SK-N-SH (cell line): ENCODE measurements at regions not wholly inside any gene's neighbourhood (a gene's known extent, or its start where the extent isn't known, plus 50 kb on each side); places are given as distances from the start of the nearest gene placed in this dataset.

Source experiments
- CTCF ChIA-PET: fragments of 300-600, 350-600 bp; formaldehyde crosslinking; extraction: SDS; loops from one replicate; lab custom pipeline; 2021; lab: Yijun Ruan, JAX
- POLR2A ChIA-PET: fragments of 350-600 bp; sonication (Branson Sonifier 250); formaldehyde crosslinking; extraction: SDS; loops from one replicate; lab custom pipeline; 2020; ENCODE audit warnings: antibody characterized with exemption, inconsistent platforms; lab: Yijun Ruan, JAX
- DNase-seq: peaks from one replicate; pipeline ENCODE4 v3.0.0; 2012
- H2AFZ ChIP-seq: fragments of 200-600 bp; sonication (generic); 2 replicates; pipeline ENCODE4 v1.8.1; 2016; ENCODE audit warnings: antibody characterized with exemption, mild to moderate bottlenecking, low read depth
- H3F3A ChIP-seq: fragments of 200-600 bp; sonication (generic); replicated peaks from 2 replicates; pipeline ENCODE3; 2016; ENCODE audit warnings: antibody characterized with exemption, mild to moderate bottlenecking; ENCODE audit not compliant: insufficient read depth
- H3K27ac ChIP-seq, 2 experiments: fragments of 200-500 bp in 1 of 2; fragments of 200-600 bp in 1 of 2; sonication (Bioruptor generic) in 1 of 2; sonication (generic), shearing (Covaris generic) in 1 of 2; 2 replicates each; pipeline versions ENCODE4 v1.5.1 to v1.6.1; 2014 to 2016; ENCODE audit warnings: low read depth in 2 of 2, inconsistent platforms in 1 of 2, low read length in 1 of 2, mild to moderate bottlenecking in 1 of 2, mixed read lengths in 1 of 2
- H3K27me3 ChIP-seq: fragments of 200-600 bp; sonication (generic), shearing (Covaris generic); 2 replicates; pipeline ENCODE4 v1.6.1; 2016; ENCODE audit warnings: mixed run types; ENCODE audit not compliant: insufficient read depth
- H3K36me3 ChIP-seq, 2 experiments: fragments of 200-500 bp in 1 of 2; fragments of 200-600 bp in 1 of 2; sonication (Bioruptor generic) in 1 of 2; sonication (generic) in 1 of 2; replicated peaks in 1 of 2; 2 replicates each; pipeline versions ENCODE3 to v1.5.1; 2014 to 2016; ENCODE audit warnings: low read length in 1 of 2, mild to moderate bottlenecking in 1 of 2; ENCODE audit not compliant: insufficient read depth in 2 of 2, control insufficient read depth in 1 of 2
- H3K4me1 ChIP-seq, 2 experiments: fragments of 200-500 bp in 1 of 2; fragments of 200-600 bp in 1 of 2; sonication (Bioruptor generic) in 1 of 2; sonication (generic), shearing (Covaris generic) in 1 of 2; 2 replicates each; pipeline versions ENCODE4 v1.5.1 to v1.6.1; 2014 to 2016; ENCODE audit warnings: low read depth in 1 of 2, low read length in 1 of 2, mixed run types in 1 of 2; ENCODE audit not compliant: insufficient read depth in 2 of 2, control insufficient read depth in 1 of 2
- H3K4me2 ChIP-seq: fragments of 200-600 bp; sonication (generic), shearing (Covaris generic); 2 replicates; pipeline ENCODE4 v1.6.1; 2017; ENCODE audit warnings: mixed run types
- H3K4me3 ChIP-seq, 2 experiments: fragments of 200-500 bp in 1 of 2; fragments of 200-600 bp in 1 of 2; sonication (Bioruptor generic) in 1 of 2; sonication (generic), shearing (Covaris generic) in 1 of 2; 2 replicates each; pipeline versions ENCODE4 v1.5.1 to v1.8.1; 2014 to 2016; ENCODE audit warnings: low read depth in 2 of 2, inconsistent platforms in 1 of 2, low read length in 1 of 2, mild to moderate bottlenecking in 1 of 2, mixed read lengths in 1 of 2, moderate library complexity in 1 of 2
- H3K79me2 ChIP-seq: fragments of 200-600 bp; sonication (generic); 2 replicates; pipeline ENCODE4 v1.8.1; 2017; ENCODE audit warnings: mild to moderate bottlenecking; ENCODE audit not compliant: insufficient read depth
- H3K9ac ChIP-seq: fragments of 200-600 bp; sonication (generic); 2 replicates; pipeline ENCODE4 v1.6.1; 2017; ENCODE audit warnings: mixed run types
- H3K9me2 ChIP-seq: fragments of 200-600 bp; sonication (generic); 2 replicates; pipeline ENCODE4 v1.6.1; 2017; ENCODE audit warnings: mixed run types
- H3K9me3 ChIP-seq: fragments of 200-600 bp; sonication (generic); 2 replicates; pipeline ENCODE4 v1.6.1; 2017; ENCODE audit warnings: mixed run types, mild to moderate bottlenecking, moderate library complexity
- H4K20me1 ChIP-seq: fragments of 200-600 bp; sonication (generic); 2 replicates; pipeline ENCODE4 v1.6.1; 2017; ENCODE audit warnings: mild to moderate bottlenecking, mixed run types; ENCODE audit not compliant: insufficient read depth
- ELF1 ChIP-seq: IDR thresholded peaks from 2 replicates; pipeline ENCODE4 v1.4.0; 2012
- FOSL2 ChIP-seq: IDR thresholded peaks from 2 replicates; pipeline ENCODE4 v1.4.0; 2012; ENCODE audit warnings: low read depth, mild to moderate bottlenecking, moderate library complexity, borderline replicate concordance
- FOXJ3 ChIP-seq: sonication (generic); formaldehyde crosslinking; IDR thresholded peaks from 2 replicates; pipeline ENCODE4 v1.5.1; 2020; ENCODE audit warnings: mild to moderate bottlenecking, missing genetic modification reagents
- GATA2 ChIP-seq: sonication (generic); formaldehyde crosslinking; IDR thresholded peaks from 2 replicates; pipeline ENCODE4 v1.5.0; 2020; ENCODE audit warnings: mild to moderate bottlenecking, missing genetic modification reagents
- POLR2AphosphoS5 ChIP-seq: IDR thresholded peaks from 2 replicates; pipeline ENCODE4 v1.6.1; 2012; ENCODE audit warnings: low read depth, low read length
- RAD21 ChIP-seq: IDR thresholded peaks from 2 replicates; pipeline ENCODE4 v1.6.1; 2012; ENCODE audit warnings: mild to moderate bottlenecking, low read length
- RCOR1 ChIP-seq: fragments of 150-350 bp; IDR thresholded peaks from 2 replicates; pipeline ENCODE4 v1.6.1; 2017; ENCODE audit warnings: antibody characterized with exemption, low read length
- RFX5 ChIP-seq: IDR thresholded peaks from 2 replicates; pipeline ENCODE4 v1.6.1; 2012; ENCODE audit warnings: mild to moderate bottlenecking, improper control_type of control experiment, low read length
- SIN3A ChIP-seq: IDR thresholded peaks from 2 replicates; pipeline ENCODE4 v1.6.1; 2012; ENCODE audit warnings: low read depth, mild to moderate bottlenecking, low read length, moderate library complexity, borderline replicate concordance
- SMC3 ChIP-seq: IDR thresholded peaks from 2 replicates; pipeline ENCODE4 v1.6.1; 2012; ENCODE audit warnings: low read depth, low read length, improper control_type of control experiment
- TAF1 ChIP-seq: IDR thresholded peaks from 2 replicates; pipeline ENCODE4 v1.6.1; 2012; ENCODE audit warnings: low read depth, mild to moderate bottlenecking, low read length, moderate library complexity, borderline replicate concordance
- TCF12 ChIP-seq: IDR thresholded peaks from 2 replicates; pipeline ENCODE4 v1.4.0; 2012
- WGBS: methylation state at CpG from one replicate; pipeline ENCODE4 v1.1.6; 2017; ENCODE audit warnings: low lambda C conversion rate; 5-methylcytosine and 5-hydroxymethylcytosine counted together
- TF ChIP-seq, protein P1 (sequence below): IDR thresholded peaks from 2 replicates; pipeline ENCODE4 v1.6.1; 2012; ENCODE audit warnings: mild to moderate bottlenecking, low read depth, low read length, moderate library complexity
- TF ChIP-seq, protein P2 (sequence below): fragments of 150-350 bp; IDR thresholded peaks from 2 replicates; pipeline ENCODE4 v1.6.1; 2016; ENCODE audit warnings: mild to moderate bottlenecking, low read depth, low read length
- TF ChIP-seq, protein P3 (sequence below): IDR thresholded peaks from 2 replicates; pipeline ENCODE4; 2012

DNA sequence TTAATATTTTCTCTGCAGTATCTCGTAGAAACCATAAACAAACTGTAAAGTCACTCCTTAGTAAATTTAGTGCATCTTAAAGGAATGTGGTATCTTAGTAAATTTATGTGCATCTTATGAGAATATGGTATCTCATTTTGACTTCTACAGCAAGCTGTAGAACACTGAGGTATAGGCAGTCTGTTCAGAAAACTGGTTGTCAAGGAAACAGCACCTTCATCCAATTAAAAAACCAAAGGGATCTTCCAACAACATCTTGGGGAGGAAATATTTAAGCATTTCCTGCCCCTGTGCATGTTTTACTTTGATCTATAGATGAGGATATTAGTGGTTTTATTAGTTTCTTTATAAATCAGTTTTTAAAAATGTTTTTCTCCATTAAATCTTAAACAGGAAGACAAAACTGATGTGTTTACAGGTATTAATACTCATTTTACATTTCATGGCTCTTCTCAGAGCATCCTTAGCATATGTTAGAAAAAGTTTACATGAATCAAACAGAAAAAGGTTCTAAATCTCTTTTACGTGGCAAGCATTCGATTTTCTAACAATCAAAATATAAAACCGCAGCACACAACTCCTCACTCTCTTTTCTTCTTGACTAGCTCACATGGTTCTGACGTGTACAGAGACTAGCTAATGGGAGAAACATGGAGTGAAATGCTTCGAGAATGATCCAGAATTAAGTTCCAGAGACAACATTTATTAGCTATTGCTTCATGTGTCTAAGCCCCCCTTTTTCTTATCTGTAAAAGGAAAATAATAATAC, 668.8 kb downstream of the PTPRC start:
- no peaks in the 10 kb centered on the region for H3K9me3 ChIP-seq
- no peak overlapping the region for H3K27ac ChIP-seq
- H3F3A ChIP-seq: peaks cover under 1% of the 10 kb centered on the region
- no peaks in the 10 kb centered on the region for H3K9me2 ChIP-seq
- WGBS: 85% methylated on average over 6 of the region's 6 CpGs
- no peak overlapping the region for H2AFZ ChIP-seq
- no peak overlapping the region for H3K9ac ChIP-seq
- H3K4me1 ChIP-seq: peaks cover 0 to 9% of the 10 kb centered on the region in 2 experiments; a peak in 2 of 4 replicates
- ChIA-PET POLR2A (no interaction called here), CTCF (interaction anchor here (0.7 kb wide), 1 partner anchor 14 kb away, joined by 3 read pairs; no protein-coding TSS in a partner anchor)
- no peak overlapping the region for H3K4me3 ChIP-seq
- no peaks in the 10 kb centered on the region for H4K20me1 ChIP-seq
- TF ChIP-seq, protein P1, sequence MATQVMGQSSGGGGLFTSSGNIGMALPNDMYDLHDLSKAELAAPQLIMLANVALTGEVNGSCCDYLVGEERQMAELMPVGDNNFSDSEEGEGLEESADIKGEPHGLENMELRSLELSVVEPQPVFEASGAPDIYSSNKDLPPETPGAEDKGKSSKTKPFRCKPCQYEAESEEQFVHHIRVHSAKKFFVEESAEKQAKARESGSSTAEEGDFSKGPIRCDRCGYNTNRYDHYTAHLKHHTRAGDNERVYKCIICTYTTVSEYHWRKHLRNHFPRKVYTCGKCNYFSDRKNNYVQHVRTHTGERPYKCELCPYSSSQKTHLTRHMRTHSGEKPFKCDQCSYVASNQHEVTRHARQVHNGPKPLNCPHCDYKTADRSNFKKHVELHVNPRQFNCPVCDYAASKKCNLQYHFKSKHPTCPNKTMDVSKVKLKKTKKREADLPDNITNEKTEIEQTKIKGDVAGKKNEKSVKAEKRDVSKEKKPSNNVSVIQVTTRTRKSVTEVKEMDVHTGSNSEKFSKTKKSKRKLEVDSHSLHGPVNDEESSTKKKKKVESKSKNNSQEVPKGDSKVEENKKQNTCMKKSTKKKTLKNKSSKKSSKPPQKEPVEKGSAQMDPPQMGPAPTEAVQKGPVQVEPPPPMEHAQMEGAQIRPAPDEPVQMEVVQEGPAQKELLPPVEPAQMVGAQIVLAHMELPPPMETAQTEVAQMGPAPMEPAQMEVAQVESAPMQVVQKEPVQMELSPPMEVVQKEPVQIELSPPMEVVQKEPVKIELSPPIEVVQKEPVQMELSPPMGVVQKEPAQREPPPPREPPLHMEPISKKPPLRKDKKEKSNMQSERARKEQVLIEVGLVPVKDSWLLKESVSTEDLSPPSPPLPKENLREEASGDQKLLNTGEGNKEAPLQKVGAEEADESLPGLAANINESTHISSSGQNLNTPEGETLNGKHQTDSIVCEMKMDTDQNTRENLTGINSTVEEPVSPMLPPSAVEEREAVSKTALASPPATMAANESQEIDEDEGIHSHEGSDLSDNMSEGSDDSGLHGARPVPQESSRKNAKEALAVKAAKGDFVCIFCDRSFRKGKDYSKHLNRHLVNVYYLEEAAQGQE: no peak
- TF ChIP-seq GATA2 (CRISPR knock-in tag): no peak
- TF ChIP-seq SIN3A: no peak
- no peak for TF ChIP-seq ELF1
- TF ChIP-seq TCF12: no peak
- no peak for TF ChIP-seq FOXJ3
- TF ChIP-seq POLR2AphosphoS5: no peak
- TF ChIP-seq RFX5: no peak
- no peak for TF ChIP-seq SMC3
- TF ChIP-seq TAF1: no peak
- TF ChIP-seq, protein P2, sequence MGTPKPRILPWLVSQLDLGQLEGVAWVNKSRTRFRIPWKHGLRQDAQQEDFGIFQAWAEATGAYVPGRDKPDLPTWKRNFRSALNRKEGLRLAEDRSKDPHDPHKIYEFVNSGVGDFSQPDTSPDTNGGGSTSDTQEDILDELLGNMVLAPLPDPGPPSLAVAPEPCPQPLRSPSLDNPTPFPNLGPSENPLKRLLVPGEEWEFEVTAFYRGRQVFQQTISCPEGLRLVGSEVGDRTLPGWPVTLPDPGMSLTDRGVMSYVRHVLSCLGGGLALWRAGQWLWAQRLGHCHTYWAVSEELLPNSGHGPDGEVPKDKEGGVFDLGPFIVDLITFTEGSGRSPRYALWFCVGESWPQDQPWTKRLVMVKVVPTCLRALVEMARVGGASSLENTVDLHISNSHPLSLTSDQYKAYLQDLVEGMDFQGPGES: no peak
- no peak for TF ChIP-seq RCOR1
- no peak overlapping the region for H3K4me2 ChIP-seq
- no peak for DNase-seq
- H3K27me3 ChIP-seq: no peaks in the 10 kb centered on the region
- H3K36me3 ChIP-seq: no peaks in the 10 kb centered on the region
- no peaks in the 10 kb centered on the region; the same call in 1 of the 2 replicates for H3K79me2 ChIP-seq

DNA sequence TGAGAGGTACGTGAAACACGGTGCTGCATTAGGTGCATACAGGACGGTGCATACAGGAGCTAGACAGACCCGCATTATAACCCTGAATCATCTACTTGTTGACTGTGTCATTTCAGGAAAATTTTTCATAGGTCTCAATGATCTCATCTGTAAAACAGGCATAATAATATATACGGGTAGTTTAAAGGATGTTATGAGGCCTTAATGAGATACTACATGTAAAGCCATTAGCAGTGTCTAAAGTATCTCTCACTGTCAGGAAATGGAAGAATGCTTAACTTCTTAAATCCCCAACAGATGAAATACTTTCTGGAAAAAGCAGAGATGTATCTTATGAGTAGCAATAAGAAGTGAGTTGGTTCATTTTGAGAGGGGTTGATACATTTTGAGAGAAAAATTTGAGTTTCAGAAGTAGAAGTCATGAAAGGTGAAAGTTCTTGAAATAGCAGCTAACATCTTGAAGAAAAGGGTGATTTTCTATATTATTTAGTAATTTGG, 669.6 kb downstream of the PTPRC start:
- DNase-seq: no peak
- Histone ChIP-seq H3K79me2 (no peaks in the 10 kb centered on the region; the same call in 1 of the 2 replicates), H4K20me1 (no peaks in the 10 kb centered on the region), H3K9ac (no peak overlapping the region), H3K36me3 (no peaks in the 10 kb centered on the region), H3K4me2 (no peak overlapping the region), H3F3A (no peaks in the 10 kb centered on the region), H3K4me3 (no peak overlapping the region), H3K27ac (no peak overlapping the region), H2AFZ (no peak overlapping the region), H3K27me3 (no peaks in the 10 kb centered on the region), H3K4me1 (peaks cover 0 to 14% of the 10 kb centered on the region in 2 experiments; a peak in 1 of 4 replicates), H3K9me3 (no peaks in the 10 kb centered on the region), H3K9me2 (no peaks in the 10 kb centered on the region)
- 89% methylated on average over 5 of the region's 5 CpGs for WGBS
- ChIA-PET CTCF (interaction anchor here (0.7 kb wide), 1 partner anchor 13 kb away, joined by 3 read pairs; no protein-coding TSS in a partner anchor), POLR2A (no interaction called here)
- TF ChIP-seq, protein P3, sequence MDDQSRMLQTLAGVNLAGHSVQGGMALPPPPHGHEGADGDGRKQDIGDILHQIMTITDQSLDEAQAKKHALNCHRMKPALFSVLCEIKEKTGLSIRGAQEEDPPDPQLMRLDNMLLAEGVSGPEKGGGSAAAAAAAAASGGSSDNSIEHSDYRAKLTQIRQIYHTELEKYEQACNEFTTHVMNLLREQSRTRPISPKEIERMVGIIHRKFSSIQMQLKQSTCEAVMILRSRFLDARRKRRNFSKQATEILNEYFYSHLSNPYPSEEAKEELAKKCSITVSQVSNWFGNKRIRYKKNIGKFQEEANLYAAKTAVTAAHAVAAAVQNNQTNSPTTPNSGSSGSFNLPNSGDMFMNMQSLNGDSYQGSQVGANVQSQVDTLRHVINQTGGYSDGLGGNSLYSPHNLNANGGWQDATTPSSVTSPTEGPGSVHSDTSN: no peak
- TF ChIP-seq RAD21: no peak
- TF ChIP-seq TAF1: no peak
- no peak for TF ChIP-seq FOSL2
